GM12892 (cell line): ENCODE measurements at regions not wholly inside any gene's neighbourhood (a gene's known extent, or its start where the extent isn't known, plus 50 kb on each side); places are given as distances from the start of the nearest gene placed in this dataset.
"Not testable (repeated sequence)": the region's sequence is repeated elsewhere in the genome, so short reads cannot be mapped to it uniquely, and the experiment has no call there.

Source experiments
- DNase-seq: peaks from one replicate; pipeline ENCODE4 v3.0.0; 2011; ENCODE audit not compliant: insufficient read length
- FAIRE-seq: peaks from 2 replicates; lab custom pipeline; 2011; peaks lifted over from hg19 to GRCh38; lab: Jason Lieb, UNC
- POLR2A ChIP-seq: IDR thresholded peaks from 2 replicates; pipeline ENCODE4 v1.6.1; 2011; ENCODE audit warnings: low read depth, low read length, control low read depth
- POLR2AphosphoS5 ChIP-seq: IDR thresholded peaks from 2 replicates; pipeline ENCODE4 v1.6.1; 2011; ENCODE audit warnings: low read depth, low read length, control low read depth
- TAF1 ChIP-seq: IDR thresholded peaks from 2 replicates; pipeline ENCODE4 v1.6.1; 2011; ENCODE audit warnings: low read depth, mild to moderate bottlenecking, control low read depth, low read length, borderline replicate concordance

DNA sequence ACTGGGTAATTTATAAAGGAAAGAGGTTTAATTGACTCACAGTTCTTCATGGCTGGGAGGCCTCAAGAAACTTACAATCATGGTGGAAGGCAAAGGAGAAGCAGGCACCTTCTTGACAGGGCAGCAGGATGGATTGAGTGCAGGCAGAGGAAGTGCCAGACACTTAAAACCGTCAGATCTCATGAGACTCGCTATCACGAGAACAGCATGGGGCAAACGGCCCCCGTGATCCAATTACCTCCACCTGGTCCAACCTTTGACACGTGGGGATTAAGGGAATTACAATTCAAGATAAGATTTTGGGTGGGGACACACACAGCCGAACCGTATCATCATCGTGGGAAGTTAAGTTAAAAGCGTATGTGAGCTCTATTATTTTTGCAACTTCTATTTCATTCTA is 71.4 kb upstream of the SYN3 start:
- DNase-seq (no peak), FAIRE-seq (no peak)
- TF ChIP-seq POLR2AphosphoS5 = no peak
- no peak for TF ChIP-seq TAF1
- TF ChIP-seq POLR2A = no peak

DNA sequence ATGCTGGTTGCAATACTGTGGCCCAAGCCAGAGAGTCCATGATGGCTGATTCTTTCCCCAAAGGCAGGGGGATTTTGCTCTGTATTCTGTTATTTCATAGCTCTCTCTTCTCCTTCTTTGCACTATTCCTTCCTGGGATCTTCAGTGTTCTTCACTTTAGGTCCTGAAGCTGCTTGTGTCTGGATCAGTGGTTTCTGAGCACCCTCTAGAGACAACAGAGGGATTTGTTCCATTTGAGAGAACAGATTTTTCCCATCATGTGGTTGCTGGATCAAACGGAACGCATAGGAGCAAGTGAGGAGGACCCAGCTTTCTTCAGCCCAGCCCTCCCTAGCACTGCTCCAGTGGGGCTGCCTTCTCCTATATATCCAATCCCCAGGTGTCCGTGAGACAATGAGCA is 68.7 kb upstream of the SYN3 start:
- TF ChIP-seq POLR2AphosphoS5 = no peak
- no peak for TF ChIP-seq POLR2A
- no peak for TF ChIP-seq TAF1
- FAIRE-seq (no peak), DNase-seq (no peak)

DNA sequence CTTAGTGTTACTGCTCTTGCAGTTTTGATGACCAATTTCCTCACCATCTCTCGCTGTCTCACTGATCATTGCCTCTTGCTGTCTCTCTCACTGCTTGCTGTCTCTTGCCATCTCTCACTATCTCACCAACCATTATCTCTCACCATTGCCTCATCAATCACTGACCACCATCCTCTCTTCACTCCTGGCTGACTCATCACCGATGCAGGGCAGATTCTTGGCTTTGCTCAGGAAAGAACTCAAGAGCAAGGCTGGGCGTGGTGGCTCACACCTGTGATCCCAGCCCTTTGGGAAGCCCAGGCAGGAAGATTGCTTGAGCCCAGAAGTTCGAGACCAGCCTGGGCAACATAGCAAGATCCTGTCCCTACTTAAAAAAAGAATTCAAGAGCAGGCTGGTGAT is 66.3 kb upstream of the SYN3 start:
- TF ChIP-seq TAF1 (no peak), POLR2AphosphoS5 (no peak), POLR2A (no peak)
- no peak for FAIRE-seq
- DNase-seq = no peak

DNA sequence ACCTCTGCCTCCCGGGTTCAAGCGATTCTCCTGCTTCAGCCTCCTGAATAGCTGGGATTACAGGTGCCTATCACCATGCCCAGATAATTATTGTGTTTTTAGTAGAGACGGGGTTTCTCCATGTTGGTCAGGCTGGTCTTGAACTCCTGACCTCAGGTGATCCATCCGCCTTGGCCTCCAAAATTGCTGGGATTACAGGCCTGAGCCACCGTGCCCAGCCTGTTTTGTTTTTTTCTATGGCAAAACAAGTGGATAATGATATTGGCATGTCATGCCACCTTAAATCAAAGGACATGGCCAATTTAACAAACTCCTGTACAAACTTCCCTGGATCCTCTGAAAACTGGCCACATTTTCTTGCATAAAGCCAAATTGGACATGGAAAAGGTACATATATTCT is 64.3 kb upstream of the SYN3 start:
- FAIRE-seq = peak; percentile 94
- not testable (repeated sequence) for DNase-seq

DNA sequence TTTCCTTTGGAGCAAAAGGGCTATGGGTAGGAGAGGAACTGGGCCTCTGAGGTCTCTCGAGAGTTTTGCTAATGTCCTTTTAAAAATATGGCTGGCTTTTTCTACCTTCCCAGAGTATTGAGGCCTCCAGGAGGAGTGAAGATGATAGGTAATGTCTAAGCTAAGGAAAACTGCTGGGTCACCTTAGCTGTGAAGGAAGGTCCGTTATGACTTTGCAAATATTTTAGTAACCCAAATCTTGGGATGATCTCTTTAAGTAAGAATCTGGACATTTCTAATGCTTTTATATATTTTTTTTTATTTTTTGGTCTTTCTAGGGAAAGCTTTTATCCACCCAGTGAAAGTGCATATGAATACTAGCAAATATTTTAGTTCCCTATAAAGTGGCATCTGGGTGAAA is 60.9 kb upstream of the SYN3 start:
- no peak for DNase-seq
- FAIRE-seq = no peak
- TF ChIP-seq POLR2A = no peak
- TF ChIP-seq TAF1 = no peak
- no peak for TF ChIP-seq POLR2AphosphoS5

DNA sequence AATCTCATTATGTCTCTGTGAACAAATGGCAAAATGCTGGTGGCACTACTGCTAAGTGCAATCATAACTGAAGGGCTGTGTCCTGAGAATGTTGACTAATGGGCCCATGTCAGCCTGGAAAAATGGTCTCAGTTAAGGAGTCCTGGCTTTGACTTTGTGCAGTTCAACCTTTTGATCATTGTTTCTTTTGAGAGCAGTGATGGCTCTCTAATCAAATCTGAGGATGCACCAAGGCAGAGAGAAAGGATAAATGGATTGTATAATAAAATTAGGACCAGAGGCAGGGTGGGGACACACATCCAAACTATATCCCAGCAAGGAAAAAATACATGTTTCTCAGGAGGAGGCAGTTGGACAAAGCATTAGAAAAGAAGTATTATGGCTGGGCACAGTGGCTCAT is 59.6 kb upstream of the SYN3 start:
- DNase-seq (no peak), FAIRE-seq (no peak)
- TF ChIP-seq POLR2A = no peak
- no peak for TF ChIP-seq POLR2AphosphoS5
- TF ChIP-seq TAF1 = no peak

DNA sequence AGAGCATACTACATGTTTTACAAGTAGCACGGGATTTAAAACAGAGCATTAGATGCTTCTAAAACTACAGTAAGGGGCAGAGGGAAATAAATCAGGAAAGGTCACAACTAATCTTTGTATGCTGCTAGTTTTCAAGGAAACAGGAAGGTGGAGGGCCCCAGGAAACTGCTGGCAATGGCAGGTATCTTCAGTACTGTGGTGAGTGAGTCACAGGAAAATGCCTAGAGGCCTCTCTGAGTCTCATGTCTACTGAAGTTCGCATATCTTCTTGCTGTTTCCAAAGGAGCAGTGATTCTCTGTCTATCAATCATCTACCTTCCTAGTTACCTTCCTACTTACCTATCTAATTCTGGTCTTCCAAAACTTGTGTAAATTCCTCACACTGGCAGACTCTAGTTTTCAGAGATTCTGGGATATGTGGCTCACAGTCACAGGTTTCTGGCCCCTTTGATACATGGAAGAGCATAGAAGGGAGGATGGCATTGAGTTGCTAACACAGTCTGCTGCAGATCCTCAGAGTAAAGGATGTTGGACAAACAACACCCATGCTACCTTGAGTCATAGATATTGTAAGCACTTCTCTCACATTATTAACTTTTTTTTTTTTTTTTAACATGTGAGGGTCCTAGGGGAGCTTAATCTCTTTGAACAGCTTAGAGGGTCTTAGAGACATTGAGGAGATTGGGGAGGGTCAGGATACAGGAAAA is 58.8 kb upstream of the SYN3 start:
- no peak for DNase-seq
- FAIRE-seq = no peak
- TF ChIP-seq TAF1 (no peak), POLR2A (no peak), POLR2AphosphoS5 (no peak)

DNA sequence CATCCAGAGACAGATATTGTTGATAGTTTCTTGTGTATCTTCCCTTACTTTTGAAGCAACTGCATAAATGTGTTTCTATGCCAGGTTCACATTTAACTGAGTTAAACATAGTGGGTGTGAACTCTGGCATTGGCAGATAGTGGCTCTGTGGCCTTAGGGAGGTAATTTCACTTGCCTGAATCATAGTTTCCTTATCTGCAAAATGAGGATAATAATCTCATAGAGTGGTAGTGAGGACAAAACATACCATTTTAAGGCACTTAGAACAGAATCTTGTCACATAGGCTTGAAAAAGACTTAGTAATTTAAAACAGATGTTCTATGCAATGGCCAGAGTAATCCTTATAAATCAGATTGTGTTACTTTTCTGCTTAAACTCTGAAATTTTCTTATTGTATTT is 56.4 kb upstream of the SYN3 start:
- DNase-seq (no peak), FAIRE-seq (no peak)
- TF ChIP-seq POLR2A = no peak
- no peak for TF ChIP-seq POLR2AphosphoS5
- no peak for TF ChIP-seq TAF1

DNA sequence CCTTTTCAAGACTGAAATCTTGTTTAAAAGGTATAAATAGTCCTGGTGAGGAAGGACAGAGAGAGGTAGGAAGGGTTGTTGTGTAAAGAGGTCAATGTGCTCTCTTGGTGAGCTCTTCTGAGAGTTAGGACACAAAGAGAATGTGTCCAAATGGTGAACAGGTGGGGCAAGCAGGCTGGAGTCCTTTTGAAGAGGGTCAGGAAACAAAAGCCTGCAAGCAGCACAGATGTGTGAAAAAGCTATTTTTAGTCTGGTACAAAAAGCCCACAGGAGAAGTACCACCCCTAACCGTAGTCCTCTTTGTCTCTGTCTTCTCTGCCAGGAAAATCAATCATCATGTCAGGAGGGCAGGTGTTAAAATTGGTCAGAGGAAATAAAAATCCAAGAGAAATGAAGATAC is 54.4 kb upstream of the SYN3 start:
- FAIRE-seq (no peak), DNase-seq (no peak)
- no peak for TF ChIP-seq TAF1
- no peak for TF ChIP-seq POLR2A
- TF ChIP-seq POLR2AphosphoS5 = no peak

DNA sequence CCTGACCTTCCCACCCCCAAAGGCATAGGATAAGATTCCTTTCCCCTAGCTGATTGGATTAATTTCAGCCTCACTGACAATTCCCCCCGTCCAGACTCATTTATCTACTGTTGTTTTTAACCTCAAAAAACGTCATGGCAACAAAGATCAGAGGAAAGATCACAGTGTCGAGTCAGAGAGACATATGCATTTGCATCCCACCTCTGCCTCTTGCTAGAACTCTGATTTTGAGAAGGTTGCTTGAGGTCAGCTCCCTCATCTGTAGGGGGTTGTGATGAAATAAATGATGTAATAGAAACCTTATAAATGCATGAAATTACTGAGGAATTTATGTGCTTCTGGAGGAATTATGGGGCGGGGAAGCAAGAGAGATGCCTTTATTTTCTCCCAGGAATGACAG is 53.3 kb upstream of the SYN3 start:
- no peak for TF ChIP-seq TAF1
- no peak for TF ChIP-seq POLR2AphosphoS5
- TF ChIP-seq POLR2A = no peak
- FAIRE-seq (no peak), DNase-seq (no peak)

DNA sequence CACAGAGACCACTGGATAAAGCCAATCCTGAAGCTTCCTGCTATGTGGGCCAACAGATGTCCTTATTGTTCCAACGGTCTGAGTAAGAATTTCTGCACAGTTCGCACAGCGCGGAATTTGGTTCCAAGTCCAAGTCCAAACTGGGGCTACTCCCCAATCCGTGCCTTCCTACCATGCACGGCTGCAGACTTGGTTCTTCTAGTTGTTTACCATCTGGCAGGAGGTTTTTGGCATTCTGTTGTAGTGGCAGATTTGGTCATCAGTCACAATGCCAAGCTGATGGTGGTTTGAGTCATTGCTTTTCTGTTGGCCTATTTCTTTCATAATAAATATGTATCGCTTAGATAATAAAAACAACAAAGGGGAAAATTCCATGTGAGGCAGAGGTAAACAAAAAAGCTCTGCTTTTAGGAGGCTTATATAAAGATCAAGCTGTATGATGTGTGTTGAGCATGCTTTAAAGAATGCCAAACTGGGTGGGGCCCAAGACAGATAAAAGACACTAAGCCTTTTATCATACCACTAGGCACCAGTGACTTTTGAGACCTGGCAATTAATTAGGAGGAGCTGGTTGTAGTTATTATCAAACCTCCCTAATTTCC is 52.5 kb upstream of the SYN3 start:
- TF ChIP-seq POLR2AphosphoS5 (no peak), POLR2A (no peak), TAF1 (no peak)
- FAIRE-seq = no peak
- DNase-seq = no peak

DNA sequence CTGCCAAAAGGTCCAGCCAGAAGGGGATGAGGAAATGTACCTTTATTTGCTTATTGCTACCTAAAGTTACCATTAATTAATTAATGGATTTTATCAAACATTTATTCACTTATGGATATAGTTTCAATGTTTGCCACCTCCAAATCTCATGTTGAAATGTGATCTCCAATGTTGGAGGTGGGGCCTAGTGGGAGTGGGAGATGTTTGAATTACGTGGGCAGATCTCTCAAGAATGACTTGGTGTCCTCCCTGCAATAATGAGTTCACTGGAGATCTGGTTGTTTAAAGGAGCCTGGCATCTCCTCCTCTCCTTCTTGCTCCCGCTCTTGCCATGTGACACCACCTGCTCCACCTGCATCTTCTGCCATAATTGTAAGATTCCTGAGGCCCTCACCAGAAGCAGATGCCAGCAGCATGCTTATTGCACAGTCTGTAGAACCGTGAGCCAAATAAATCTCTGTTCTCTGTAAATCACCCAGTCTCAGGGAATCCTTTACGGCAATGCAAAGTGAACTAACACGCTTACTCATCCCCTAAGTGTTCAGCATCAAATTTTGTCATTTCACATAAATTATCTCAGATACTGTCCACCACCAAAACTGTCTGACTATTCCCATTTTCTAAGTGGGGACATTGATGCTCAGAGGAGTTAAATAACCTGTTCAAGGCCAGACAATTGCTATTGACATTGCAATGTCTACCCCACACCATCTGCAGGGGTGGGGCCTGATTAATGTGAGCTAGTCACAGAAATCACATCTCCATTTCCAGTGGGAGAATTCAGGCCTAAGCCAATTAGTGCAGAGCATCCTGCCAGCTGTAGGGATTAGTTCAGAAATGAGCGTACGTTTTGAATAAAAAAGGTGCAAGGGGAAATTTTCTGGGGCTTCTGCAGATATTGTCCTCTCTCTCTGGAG is 51.6 kb upstream of the SYN3 start:
- FAIRE-seq = no peak

DNA sequence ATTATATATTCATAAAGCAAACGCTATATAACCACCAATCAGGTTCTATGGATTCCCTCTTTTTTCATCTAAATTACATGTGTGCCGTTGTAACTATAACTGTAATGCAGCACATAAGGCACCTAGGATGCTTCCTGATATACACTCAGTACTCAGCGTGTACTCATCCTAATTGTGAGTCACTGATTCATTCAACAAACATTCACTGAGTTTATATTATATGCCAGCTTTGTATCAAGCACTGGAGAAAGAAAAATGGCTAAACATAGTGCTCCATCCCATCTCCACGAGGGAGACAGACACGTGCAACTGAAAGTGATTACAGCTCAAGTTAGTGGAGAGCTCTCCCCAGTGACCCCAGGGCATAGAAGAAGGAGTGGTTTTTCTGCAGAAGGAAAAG is 49.9 kb upstream of the SYN3 start:
- no peak for TF ChIP-seq TAF1
- no peak for TF ChIP-seq POLR2A
- TF ChIP-seq POLR2AphosphoS5 = no peak
- DNase-seq = no peak
- no peak for FAIRE-seq

More for the DNA sequence above, 51.6 kb upstream of the SYN3 start:
- no peak for TF ChIP-seq POLR2AphosphoS5
- TF ChIP-seq POLR2A = no peak
- no peak for TF ChIP-seq TAF1
- no peak for DNase-seq
